GM18499 (cell line): ENCODE measurements at regions not wholly inside any gene's neighbourhood (a gene's known extent, or its start where the extent isn't known, plus 50 kb on each side); places are given as distances from the start of the nearest gene placed in this dataset.
"Not testable (repeated sequence)": the region's sequence is repeated elsewhere in the genome, so short reads cannot be mapped to it uniquely, and the experiment has no call there.

Experiments used
- ATAC-seq: cut with Tn5 transposase; IDR thresholded peaks from one replicate; pipeline ENCODE4 v1.9.1; 2021; ENCODE audit warnings: moderate number of reproducible peaks; ENCODE audit not compliant: insufficient read depth, unreplicated experiment

- ATAC-seq, result no peak
These were observed 471.3 kb downstream of the FGF13 start for GRCh38 chrX:138240266-138240665.

GRCh38 chrX:138254001-138254400, 457.5 kb downstream of the FGF13 start:
- no peak for ATAC-seq

GRCh38 chrX:138255373-138255772, 456.1 kb downstream of the FGF13 start:
- ATAC-seq, result no peak

GRCh38 chrX:138264095-138264494, 447.4 kb downstream of the FGF13 start:
- ATAC-seq, result not testable (repeated sequence)

- no peak for ATAC-seq
These were observed 440.6 kb downstream of the FGF13 start for GRCh38 chrX:138270931-138271330.

- not testable (repeated sequence) for ATAC-seq
These were observed 428.8 kb downstream of the FGF13 start for GRCh38 chrX:138282598-138283150.

GRCh38 chrX:138287205-138287877, 424.2 kb downstream of the FGF13 start:
- no peak for ATAC-seq

GRCh38 chrX:138294951-138295350, 416.6 kb downstream of the FGF13 start:
- no peak for ATAC-seq

GRCh38 chrX:138298268-138298667, 413.2 kb downstream of the FGF13 start:
- no peak for ATAC-seq

GRCh38 chrX:138345801-138346200, 365.7 kb downstream of the FGF13 start:
- no peak for ATAC-seq

- no peak for ATAC-seq
These were observed 362.2 kb downstream of the FGF13 start for GRCh38 chrX:138349351-138349750.

GRCh38 chrX:138378876-138379275, 332.6 kb downstream of the FGF13 start:
- ATAC-seq, result no peak

- ATAC-seq, result no peak
These were observed 303.4 kb downstream of the FGF13 start for GRCh38 chrX:138408101-138408500.

- ATAC-seq, result no peak
These were observed 300.5 kb downstream of the FGF13 start for GRCh38 chrX:138411048-138411447.
